Neural cell (in vitro differentiated cells): ENCODE measurements at regions not wholly inside any gene's neighbourhood (a gene's known extent, or its start where the extent isn't known, plus 50 kb on each side); places are given as distances from the start of the nearest gene placed in this dataset.

ENCODE experiments used
- MXI1 ChIP-seq: fragments of 450-650 bp; conservative IDR thresholded peaks from 2 replicates; pipeline ENCODE4 v1.6.1; 2014; ENCODE audit warnings: antibody characterized with exemption, mild to moderate bottlenecking; ENCODE audit not compliant: poor library complexity, severe bottlenecking
- POLR2AphosphoS5 ChIP-seq: IDR thresholded peaks from 2 replicates; pipeline ENCODE4 v1.6.1; 2012
- TAF1 ChIP-seq: IDR thresholded peaks from 2 replicates; pipeline ENCODE4 v1.6.1; 2012; ENCODE audit warnings: low read depth
- TF ChIP-seq, protein P1 (sequence below): fragments of 450-650 bp; IDR thresholded peaks from 2 replicates; pipeline ENCODE4 v1.5.1; 2014; ENCODE audit warnings: antibody characterized with exemption, mild to moderate bottlenecking, moderate library complexity; ENCODE audit not compliant: poor library complexity, severe bottlenecking
- TF ChIP-seq, protein P2 (sequence below): IDR thresholded peaks from 2 replicates; pipeline ENCODE4 v1.6.1; 2012; ENCODE audit warnings: borderline replicate concordance

DNA sequence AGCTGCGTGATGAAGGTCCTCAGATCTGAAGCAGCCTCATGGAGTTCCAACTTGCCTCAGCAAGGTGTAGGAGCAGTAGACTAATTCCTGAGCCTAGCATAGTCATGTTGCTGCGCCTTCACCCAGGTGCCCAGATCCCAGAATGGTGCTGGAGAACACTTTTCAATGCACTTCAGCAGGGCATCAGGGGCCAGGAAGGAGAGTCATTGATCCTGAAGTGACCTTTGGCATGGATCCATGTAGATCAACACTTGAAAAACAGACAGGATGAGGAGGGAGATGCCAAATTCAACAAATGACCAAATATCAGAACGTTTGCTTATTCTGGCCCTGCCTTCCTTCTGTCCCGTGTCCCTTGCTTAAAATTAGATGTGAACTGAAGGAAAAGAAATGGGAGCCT is 91.9 kb downstream of the LEPR start:
- TF ChIP-seq MXI1: no peak
- TF ChIP-seq, protein P1, sequence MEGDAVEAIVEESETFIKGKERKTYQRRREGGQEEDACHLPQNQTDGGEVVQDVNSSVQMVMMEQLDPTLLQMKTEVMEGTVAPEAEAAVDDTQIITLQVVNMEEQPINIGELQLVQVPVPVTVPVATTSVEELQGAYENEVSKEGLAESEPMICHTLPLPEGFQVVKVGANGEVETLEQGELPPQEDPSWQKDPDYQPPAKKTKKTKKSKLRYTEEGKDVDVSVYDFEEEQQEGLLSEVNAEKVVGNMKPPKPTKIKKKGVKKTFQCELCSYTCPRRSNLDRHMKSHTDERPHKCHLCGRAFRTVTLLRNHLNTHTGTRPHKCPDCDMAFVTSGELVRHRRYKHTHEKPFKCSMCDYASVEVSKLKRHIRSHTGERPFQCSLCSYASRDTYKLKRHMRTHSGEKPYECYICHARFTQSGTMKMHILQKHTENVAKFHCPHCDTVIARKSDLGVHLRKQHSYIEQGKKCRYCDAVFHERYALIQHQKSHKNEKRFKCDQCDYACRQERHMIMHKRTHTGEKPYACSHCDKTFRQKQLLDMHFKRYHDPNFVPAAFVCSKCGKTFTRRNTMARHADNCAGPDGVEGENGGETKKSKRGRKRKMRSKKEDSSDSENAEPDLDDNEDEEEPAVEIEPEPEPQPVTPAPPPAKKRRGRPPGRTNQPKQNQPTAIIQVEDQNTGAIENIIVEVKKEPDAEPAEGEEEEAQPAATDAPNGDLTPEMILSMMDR: no peak
- TF ChIP-seq POLR2AphosphoS5: no peak
- TF ChIP-seq TAF1: no peak
- TF ChIP-seq, protein P2, sequence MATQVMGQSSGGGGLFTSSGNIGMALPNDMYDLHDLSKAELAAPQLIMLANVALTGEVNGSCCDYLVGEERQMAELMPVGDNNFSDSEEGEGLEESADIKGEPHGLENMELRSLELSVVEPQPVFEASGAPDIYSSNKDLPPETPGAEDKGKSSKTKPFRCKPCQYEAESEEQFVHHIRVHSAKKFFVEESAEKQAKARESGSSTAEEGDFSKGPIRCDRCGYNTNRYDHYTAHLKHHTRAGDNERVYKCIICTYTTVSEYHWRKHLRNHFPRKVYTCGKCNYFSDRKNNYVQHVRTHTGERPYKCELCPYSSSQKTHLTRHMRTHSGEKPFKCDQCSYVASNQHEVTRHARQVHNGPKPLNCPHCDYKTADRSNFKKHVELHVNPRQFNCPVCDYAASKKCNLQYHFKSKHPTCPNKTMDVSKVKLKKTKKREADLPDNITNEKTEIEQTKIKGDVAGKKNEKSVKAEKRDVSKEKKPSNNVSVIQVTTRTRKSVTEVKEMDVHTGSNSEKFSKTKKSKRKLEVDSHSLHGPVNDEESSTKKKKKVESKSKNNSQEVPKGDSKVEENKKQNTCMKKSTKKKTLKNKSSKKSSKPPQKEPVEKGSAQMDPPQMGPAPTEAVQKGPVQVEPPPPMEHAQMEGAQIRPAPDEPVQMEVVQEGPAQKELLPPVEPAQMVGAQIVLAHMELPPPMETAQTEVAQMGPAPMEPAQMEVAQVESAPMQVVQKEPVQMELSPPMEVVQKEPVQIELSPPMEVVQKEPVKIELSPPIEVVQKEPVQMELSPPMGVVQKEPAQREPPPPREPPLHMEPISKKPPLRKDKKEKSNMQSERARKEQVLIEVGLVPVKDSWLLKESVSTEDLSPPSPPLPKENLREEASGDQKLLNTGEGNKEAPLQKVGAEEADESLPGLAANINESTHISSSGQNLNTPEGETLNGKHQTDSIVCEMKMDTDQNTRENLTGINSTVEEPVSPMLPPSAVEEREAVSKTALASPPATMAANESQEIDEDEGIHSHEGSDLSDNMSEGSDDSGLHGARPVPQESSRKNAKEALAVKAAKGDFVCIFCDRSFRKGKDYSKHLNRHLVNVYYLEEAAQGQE: no peak
